ENCODE measurements at regions not wholly inside any gene's neighbourhood (a gene's known extent, or its start where the extent isn't known, plus 50 kb on each side); places are given as distances from the start of the nearest gene placed in this dataset.

DNA sequence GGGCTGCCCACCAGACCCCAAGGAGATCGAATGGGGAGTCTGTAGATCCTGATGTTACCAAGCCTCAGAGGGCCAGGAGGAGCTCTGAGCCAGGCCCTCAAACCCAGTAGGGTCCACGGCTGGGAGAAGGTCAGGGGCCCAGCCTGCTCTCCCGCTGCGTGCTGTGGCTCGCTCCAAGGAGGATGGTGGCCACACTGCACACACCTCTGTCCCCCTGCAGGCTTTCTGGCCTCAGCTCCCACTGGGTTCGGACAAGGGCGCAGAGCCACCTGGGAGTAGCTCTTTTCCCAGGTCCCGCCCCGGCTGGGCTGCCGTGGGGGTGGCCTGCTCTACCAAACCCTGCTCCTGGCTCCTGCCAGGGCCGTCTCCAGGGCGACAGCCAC, 175.8 kb downstream of the ZNF248 start:
- Mint-ChIP-seq H3K9me3 (peaks cover 2% of the 10 kb centered on the region), H3K4me3 (no peak overlapping the region), H3K27ac (no peak overlapping the region), H3K4me1 (ENCODE audit: low read depth) (no peaks in the 10 kb centered on the region), H3K36me3 (ENCODE audit: low read depth) (no peaks in the 10 kb centered on the region), H3K27me3 (no peaks in the 10 kb centered on the region)
- ChIA-PET CTCF (no interaction called here), POLR2A (no interaction called here)
- intact Hi-C loops (cut with micrococcal nuclease): no loop called here
- ATAC-seq: no peak
- no peak for DNase-seq
- TF ChIP-seq CTCF (IDR thresholded peaks at IDR 0.05): no peak

GRCh38 chr10:37680716-37681616, 176.4 kb downstream of the ZNF248 start:
- POLR2A ChIA-PET: no interaction called here
- no peak for TF ChIP-seq CTCF (IDR thresholded peaks at IDR 0.05)
- H3K27ac Mint-ChIP-seq: no peak overlapping the region

GRCh38 chr10:37680243-37680683, 177.1 kb downstream of the ZNF248 start:
- no peaks in the 10 kb centered on the region for H3K36me3 Mint-ChIP-seq (ENCODE audit: low read depth)
- TF ChIP-seq CTCF (IDR thresholded peaks at IDR 0.05): no peak
- POLR2A ChIA-PET: no interaction called here
- H3K27ac Mint-ChIP-seq: no peak overlapping the region
- DNase-seq (no peak), ATAC-seq (no peak)
- no peak overlapping the region for H3K4me3 Mint-ChIP-seq
- H3K4me1 Mint-ChIP-seq (ENCODE audit: low read depth): no peaks in the 10 kb centered on the region
- intact Hi-C loops (cut with micrococcal nuclease): no loop called here
- peaks cover 4% of the 10 kb centered on the region for H3K9me3 Mint-ChIP-seq
- H3K27me3 Mint-ChIP-seq: no peaks in the 10 kb centered on the region
- CTCF ChIA-PET: no interaction called here

More at GRCh38 chr10:37680716-37681616, 176.4 kb downstream of the ZNF248 start:
- no peak for ATAC-seq
- Mint-ChIP-seq H3K4me3 (no peak overlapping the region), H3K4me1 (ENCODE audit: low read depth) (no peaks in the 10 kb centered on the region), H3K36me3 (ENCODE audit: low read depth) (no peaks in the 10 kb centered on the region), H3K9me3 (peaks cover 2% of the 10 kb centered on the region), H3K27me3 (no peaks in the 10 kb centered on the region)
- CTCF ChIA-PET: no interaction called here
- intact Hi-C loops (cut with micrococcal nuclease): no loop called here
- DNase-seq: no peak

GRCh38 chr10:37679465-37679864, 177.9 kb downstream of the ZNF248 start:
- Mint-ChIP-seq H3K4me3 (no peak overlapping the region), H3K36me3 (ENCODE audit: low read depth) (no peaks in the 10 kb centered on the region), H3K9me3 (peaks cover 4% of the 10 kb centered on the region), H3K27me3 (no peaks in the 10 kb centered on the region), H3K27ac (no peak overlapping the region), H3K4me1 (ENCODE audit: low read depth) (no peaks in the 10 kb centered on the region)
- POLR2A ChIA-PET: no interaction called here
- TF ChIP-seq CTCF (IDR thresholded peaks at IDR 0.05): no peak
- intact Hi-C loops (cut with micrococcal nuclease): no loop called here
- DNase-seq: no peak
- ATAC-seq: no peak
- CTCF ChIA-PET: no interaction called here

DNA sequence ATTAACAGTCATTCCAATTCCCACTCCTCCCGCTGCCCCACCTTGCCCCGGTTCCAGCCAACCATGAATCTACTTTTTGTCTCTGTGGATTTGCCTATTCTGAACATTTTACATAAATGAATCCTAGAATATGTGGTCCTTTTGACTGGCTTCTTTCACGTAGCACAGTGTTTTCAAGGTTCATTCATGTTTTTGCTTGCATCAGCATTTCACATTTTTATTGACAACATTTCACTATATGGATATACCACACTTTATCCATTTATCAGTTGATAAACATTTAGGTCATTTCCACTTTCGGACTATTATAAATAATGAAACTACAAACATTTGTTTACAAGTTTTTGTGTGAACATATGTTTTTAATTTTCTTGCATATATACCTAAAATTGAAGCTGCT, 182.0 kb downstream of the ZNF248 start:
- no peak overlapping the region for H3K4me3 Mint-ChIP-seq
- no peaks in the 10 kb centered on the region for H3K27me3 Mint-ChIP-seq
- CTCF ChIA-PET: no interaction called here
- no peaks in the 10 kb centered on the region for H3K4me1 Mint-ChIP-seq (ENCODE audit: low read depth)
- intact Hi-C loops (cut with micrococcal nuclease): no loop called here
- POLR2A ChIA-PET: no interaction called here
- no peak for DNase-seq
- no peak for ATAC-seq
- no peak for TF ChIP-seq CTCF (IDR thresholded peaks at IDR 0.05)
- H3K36me3 Mint-ChIP-seq (ENCODE audit: low read depth): peaks cover 3% of the 10 kb centered on the region
- no peak overlapping the region for H3K27ac Mint-ChIP-seq
- H3K9me3 Mint-ChIP-seq: peaks cover 15% of the 10 kb centered on the region

Data from activated CD8-positive, alpha-beta T cell treated with anti-CD3 and anti-CD28 coated beads for 36 hours (primary cell).